ENCODE measurements at regions not wholly inside any gene's neighbourhood (a gene's known extent, or its start where the extent isn't known, plus 50 kb on each side); places are given as distances from the start of the nearest gene placed in this dataset.

GRCh38 chr1:29453502-29454240, 217.3 kb downstream of the PTPRU start:
- DNase-seq (ENCODE audit: low read depth): peak; percentile 63
- H3K4me3 ChIP-seq (replicated peaks; ENCODE audit: low read depth, low read length): no peak overlapping the region
- TF ChIP-seq CTCF (IDR thresholded peaks at IDR 0.05; ENCODE audit: low read length, missing control alignments): peak; percentile 34

GRCh38 chr1:29452463-29453230, 216.3 kb downstream of the PTPRU start:
- no peak for DNase-seq (ENCODE audit: low read depth)
- no peak overlapping the region for H3K4me3 ChIP-seq (replicated peaks; ENCODE audit: low read depth, low read length)
- no peak for TF ChIP-seq CTCF (IDR thresholded peaks at IDR 0.05; ENCODE audit: low read length, missing control alignments)

- no peak overlapping the region for H3K4me3 ChIP-seq (replicated peaks; ENCODE audit: low read depth, low read length)
- TF ChIP-seq CTCF (IDR thresholded peaks at IDR 0.05; ENCODE audit: low read length, missing control alignments): no peak
- no peak for DNase-seq (ENCODE audit: low read depth)
These were observed 215.1 kb downstream of the PTPRU start for GRCh38 chr1:29451368-29451892.

GRCh38 chr1:29450591-29450990, 214.3 kb downstream of the PTPRU start:
- no peak overlapping the region for H3K4me3 ChIP-seq (replicated peaks; ENCODE audit: low read depth, low read length)
- DNase-seq (ENCODE audit: low read depth): no peak
- TF ChIP-seq CTCF (IDR thresholded peaks at IDR 0.05; ENCODE audit: low read length, missing control alignments): no peak

GRCh38 chr1:29448456-29449235, 212.3 kb downstream of the PTPRU start:
- no peak overlapping the region for H3K4me3 ChIP-seq (replicated peaks; ENCODE audit: low read depth, low read length)
- no peak for DNase-seq (ENCODE audit: low read depth)
- no peak for TF ChIP-seq CTCF (IDR thresholded peaks at IDR 0.05; ENCODE audit: low read length, missing control alignments)

GRCh38 chr1:29447368-29447767, 211.0 kb downstream of the PTPRU start:
- H3K4me3 ChIP-seq (replicated peaks; ENCODE audit: low read depth, low read length): no peak overlapping the region
- TF ChIP-seq CTCF (IDR thresholded peaks at IDR 0.05; ENCODE audit: low read length, missing control alignments): no peak
- DNase-seq (ENCODE audit: low read depth): no peak

All from fibroblast of pulmonary artery (primary cell).